HG03575 (cell line): ENCODE measurements at regions not wholly inside any gene's neighbourhood (a gene's known extent, or its start where the extent isn't known, plus 50 kb on each side); places are given as distances from the start of the nearest gene placed in this dataset.
"Not testable (repeated sequence)": the region's sequence is repeated elsewhere in the genome, so short reads cannot be mapped to it uniquely, and the experiment has no call there.

ENCODE experiments used
- ATAC-seq: cut with Tn5 transposase; IDR thresholded peaks from one replicate; pipeline ENCODE4 v1.9.1; 2021; ENCODE audit not compliant: unreplicated experiment, insufficient number of reproducible peaks, low FRiP score; ENCODE audit errors: extremely low read depth

DNA sequence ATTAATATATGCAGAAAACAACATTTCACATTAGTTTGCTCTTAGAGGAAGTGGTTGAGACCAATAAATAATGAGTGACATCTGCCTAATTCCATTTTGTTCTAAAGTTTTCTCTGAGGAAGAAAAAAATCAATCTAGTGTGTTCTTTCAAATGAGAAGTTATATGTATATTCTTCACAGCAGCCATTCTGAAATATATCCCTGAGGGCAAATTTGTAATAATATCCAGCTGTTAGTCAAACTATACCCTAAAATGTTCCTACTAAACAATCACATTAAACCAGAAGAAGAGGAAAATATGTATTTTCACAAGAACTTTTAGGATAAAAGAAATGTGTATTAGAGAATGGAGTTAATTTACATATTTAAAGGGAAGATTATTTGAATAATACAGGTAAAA, 375.1 kb upstream of the CDH19 start:
- no peak for ATAC-seq

DNA sequence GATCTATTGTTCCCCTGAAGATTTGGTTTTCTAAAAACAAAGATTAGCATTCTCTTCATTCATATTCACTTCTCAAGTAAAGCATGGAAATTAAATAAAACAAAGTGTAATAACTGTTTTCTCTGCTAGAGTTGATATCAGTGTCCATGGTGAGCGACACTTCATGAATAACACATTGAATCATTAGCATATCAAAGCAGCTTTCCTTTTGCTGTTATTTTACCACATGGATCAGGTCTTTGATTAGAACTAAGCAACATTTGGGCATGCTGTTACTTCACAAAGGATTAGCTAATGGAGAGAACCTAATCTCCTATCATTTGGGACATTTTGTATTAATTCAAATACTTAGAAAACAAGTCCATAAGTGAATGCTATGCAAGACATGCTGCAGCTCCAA, 368.8 kb upstream of the CDH19 start:
- ATAC-seq = no peak

DNA sequence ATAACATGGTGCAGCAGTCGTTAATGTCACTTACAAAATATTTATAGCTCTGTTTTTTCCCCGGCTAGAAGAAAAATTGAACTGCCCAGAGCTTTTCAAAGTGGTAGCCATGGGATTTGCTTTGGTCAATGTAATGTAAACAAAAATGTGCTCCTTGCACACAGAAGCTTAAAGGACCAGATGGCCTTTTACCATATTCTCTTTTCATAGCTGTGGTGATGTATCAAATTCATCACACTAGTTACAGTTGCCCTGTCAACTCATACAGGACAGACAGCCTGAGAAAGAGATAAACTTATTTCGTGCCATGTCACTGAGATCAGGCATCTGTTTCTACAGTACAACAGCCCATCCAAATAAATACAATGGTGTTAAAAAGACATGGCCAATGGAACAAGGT, 368.1 kb upstream of the CDH19 start:
- ATAC-seq = no peak

DNA sequence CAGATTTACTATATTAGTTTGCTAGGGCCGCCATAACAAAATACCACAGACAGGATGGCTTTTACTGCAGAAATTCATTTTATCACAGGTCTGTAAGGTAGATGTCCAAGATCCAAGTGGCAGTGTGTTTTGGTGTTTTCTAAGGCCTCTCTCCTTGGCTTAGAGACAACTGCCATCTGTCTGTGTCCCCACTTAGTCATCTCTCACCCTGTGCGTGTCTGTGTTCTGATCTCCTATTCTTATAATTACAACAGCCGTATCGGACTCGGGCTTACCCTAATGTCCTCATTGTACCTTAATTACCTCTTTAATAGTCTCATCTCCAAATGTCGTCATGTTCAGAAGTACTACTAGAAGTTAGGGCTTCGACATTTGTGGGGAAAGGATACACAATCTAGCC, 362.3 kb upstream of the CDH19 start:
- ATAC-seq = no peak

DNA sequence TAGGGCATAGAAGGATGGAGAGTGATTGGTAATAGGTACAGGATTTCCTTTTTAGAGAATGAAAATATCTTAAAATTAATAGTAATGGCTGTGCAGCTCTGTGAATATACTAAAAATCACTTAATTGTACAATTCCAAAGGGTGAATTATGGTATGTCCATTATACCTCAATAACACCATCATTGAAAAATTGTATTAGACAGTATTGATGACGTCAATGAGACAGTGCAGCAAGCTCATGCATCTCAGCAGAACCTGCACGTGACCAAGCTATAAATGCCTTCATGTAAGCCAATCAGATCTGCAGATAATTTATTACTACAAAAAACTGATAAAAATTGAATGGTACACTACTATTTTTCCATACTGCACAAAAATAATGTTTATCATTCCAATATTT, 354.4 kb upstream of the CDH19 start:
- ATAC-seq = no peak

DNA sequence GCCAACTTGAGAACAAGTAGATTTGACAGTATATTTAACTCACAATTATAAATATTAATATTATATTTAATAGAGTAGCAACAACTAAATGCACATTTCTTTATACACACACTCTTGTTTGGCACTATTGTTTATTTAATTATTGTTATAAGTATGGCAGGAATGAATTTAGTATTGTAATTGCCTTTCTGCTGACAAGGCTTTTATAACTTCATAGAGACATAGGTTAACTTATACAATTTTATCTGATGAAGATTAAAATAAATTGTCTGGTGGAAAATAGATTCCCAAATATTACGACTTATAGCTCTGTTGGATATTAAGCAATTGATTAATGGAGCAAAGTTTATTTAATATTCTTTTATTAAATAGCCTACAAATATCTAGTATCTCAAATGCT, 347.9 kb upstream of the CDH19 start:
- no peak for ATAC-seq

DNA sequence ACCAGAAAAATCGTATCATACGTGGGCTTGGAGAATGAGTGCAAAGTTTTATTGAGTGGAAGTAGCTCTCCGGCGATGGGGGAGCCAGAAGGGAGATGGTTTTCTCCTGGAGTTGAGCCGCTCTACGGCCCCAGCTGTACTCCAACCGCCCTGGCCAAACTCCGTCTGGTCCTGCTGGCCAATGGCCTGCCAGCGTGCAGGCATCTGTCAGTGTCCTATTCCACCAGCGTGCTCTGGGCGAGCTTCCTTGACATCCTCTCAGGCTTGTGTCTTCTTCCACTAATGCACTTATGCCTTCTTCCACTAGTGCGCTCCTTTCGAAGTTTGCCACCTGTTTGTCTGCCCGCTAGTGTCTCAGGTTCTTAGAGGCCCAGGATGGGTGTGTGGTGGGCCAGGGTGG, 345.5 kb upstream of the CDH19 start:
- no peak for ATAC-seq

DNA sequence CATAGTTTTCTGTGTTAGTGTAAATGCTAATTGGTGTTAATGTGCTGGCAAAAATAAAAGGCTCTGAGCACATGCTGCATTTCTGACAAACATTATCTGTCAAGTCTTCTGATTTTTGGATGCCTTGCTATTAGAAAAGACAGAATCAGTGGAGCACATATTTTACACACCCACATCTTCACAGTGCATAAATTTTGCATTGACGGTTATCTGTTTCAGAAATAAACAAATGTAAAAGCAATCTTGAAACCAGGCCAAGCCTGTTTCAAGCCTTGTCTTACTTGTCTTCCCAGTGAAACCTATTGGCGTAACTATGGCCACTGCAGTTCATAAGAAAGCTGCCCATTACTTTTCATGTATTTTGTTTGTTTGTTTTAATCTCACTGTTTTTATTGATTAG, 333.7 kb upstream of the CDH19 start:
- ATAC-seq = no peak

DNA sequence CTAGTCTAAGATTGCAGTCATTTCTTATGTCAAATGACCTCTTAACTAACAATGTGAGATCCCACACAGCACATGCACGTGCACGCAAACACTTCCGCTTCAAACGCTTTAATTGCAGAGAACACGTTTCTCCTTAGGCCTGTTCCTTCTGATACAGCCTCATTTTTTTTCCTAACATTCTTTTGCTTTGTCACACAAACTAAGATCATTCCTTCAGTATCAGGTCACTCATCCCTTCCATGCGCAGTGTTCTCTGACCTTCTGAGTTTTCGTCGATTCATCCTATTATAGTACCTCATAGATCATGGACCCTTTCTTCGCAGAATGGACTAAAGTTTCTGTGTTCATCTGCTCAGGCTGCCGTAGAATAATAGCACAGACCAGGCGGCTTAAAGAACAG, 327.1 kb upstream of the CDH19 start:
- no peak for ATAC-seq

DNA sequence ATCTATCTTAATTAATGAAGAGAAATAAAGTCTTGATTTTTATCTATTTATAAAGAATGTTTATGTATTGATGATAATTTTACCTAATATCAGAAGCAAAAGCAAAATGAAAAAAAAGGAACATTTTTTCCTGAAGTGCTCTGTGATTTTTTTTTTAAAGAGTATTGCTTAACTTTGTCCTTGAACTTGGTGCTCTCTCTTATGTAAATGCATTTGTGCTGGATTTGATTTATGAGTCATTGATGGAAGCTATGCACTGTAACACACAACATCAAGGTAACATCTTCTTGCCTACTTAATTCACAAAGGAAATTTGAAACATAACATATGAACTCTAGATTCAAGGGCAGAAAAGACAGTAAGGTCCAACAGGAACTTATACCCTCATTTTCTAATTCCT, 312.9 kb upstream of the CDH19 start:
- no peak for ATAC-seq

DNA sequence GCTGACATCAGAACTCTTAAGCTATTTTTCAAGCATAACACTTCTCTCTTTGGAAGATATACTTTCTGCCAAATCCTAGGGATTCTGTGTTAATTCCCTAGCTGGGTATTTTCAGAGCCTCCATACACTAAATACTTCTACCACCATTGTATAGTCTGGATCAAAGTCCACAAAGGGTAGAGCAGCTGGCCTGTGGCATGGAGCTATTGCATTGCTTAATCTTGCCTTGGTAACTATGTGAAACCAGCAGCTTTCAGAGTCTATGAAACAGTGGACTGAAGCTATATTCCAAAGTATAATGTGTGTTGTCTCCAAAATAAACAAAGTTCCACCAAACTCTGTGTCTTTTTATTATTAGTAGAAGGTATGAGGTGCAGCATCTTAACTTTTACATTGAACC, 296.9 kb upstream of the CDH19 start:
- ATAC-seq = no peak

DNA sequence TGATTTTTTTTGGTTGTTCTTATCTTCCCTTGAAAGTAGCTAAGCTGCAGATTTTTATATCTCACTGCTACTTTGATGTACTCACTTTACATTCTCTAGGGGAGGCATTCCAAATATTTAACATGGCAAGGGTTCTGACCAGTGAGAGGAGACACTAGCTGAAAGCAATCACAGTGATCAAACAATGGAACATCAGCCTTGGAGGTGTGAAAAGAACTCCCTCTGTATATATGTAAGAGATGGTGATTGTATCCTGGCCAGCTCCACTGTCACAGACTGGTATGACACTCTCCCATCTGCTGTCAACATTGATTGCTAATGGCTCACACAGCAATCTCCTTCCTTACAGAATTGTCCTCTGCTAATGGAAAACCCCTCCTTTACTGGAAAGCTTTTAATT, 291.7 kb upstream of the CDH19 start:
- ATAC-seq = no peak

DNA sequence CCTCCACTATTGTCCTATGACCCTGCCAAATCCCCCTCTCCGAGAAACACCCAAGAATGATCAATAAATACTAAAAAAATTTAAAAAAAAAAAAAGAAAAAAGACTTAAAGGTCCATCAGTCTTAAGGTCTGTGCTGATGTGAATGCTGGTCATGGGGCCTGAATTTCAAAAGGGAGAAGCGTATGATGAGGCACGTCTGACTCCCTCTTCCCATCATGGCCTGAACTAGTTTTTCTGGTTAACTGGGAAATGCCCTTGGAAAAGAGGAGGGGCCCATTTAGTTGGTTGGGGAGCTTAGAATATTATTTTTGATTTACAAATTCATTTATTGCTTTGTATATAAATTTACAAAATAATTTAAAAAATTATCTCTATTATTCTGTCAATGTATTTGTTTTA, 291.0 kb upstream of the CDH19 start:
- ATAC-seq = no peak

DNA sequence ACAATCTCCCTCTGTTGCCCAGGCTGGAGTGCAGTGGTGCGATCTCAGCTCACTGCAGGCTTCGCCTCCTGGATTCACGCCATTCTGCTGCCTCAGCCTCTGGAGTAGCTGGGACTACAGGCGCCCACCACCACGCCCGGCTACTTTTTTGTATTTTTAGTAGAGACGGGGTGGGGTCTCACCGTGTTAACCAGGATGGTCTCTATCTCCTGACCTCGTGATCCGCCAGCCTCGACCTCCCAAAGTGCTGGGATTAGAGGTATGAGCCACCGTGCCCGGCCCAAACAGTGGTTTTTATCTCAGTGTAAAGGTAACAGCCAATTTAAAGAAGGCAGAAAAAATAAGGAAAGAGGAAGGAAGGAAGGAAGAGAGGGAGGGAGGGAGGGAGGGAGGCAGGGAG, 288.5 kb upstream of the CDH19 start:
- ATAC-seq = not testable (repeated sequence)

DNA sequence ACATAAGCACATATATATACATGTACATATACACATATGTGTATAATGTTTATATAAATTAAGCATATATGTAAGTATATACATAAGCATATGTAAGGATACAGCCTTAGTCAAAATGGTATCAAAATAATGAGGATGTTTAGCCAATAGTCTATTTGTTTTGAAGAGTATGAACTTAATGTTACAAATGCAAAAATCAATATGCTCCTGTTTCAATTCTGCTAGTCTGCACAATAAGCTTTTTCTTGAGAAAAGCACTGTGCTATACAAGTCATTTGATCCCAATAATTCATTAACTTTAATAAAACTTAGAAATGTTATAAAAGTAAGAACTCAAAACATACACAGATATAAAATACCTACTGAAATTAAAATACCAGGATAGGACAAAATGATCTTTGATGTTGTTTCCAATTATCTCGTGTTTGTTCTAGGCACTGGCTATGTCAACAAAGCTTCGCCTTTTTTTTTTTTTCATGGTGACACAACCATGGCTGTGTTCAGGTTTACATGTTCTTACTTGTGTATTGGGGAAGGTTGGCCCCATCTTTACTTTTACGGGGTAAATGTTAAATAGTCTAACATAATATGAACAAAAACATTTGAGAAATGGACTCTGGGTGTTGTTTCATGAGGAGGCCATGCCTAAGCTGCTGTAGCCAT, 271.1 kb upstream of the CDH19 start:
- no peak for ATAC-seq

DNA sequence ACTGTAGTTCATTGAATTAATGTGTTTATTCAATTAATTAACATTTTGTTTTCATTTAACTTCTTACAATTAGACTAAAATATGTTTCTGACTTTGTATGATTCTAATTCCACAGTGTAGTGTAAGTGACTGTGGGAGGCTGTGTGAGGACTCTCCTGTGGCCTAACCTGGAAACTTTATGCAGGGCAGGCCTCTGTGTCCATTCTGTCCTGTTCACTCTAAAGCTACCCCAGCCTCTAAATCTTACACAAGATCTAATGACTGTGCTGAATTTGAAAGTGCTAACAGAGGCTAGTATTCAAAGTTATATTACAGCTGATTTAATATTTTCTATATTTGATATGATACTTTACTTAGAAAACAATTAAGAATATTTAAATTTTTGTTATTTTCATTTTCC, 270.5 kb upstream of the CDH19 start:
- no peak for ATAC-seq

DNA sequence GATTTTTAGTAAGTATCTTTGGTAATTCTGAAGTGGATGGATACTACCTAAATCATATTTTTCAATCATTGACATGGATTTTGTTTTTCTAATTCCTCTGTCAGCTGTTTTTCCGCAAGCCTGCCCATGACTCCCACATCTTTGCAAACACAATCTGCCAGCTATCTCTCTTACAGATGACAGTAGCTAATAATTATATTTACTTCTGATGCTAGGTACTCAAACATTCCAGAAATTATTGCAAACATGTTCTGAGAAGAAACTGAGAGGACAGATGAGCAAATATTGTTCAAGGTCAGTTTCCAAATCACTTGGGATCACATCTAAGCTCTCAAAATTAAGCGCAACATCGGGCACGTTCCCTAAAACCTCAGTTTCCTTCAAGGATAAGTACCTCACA, 270.0 kb upstream of the CDH19 start:
- no peak for ATAC-seq

DNA sequence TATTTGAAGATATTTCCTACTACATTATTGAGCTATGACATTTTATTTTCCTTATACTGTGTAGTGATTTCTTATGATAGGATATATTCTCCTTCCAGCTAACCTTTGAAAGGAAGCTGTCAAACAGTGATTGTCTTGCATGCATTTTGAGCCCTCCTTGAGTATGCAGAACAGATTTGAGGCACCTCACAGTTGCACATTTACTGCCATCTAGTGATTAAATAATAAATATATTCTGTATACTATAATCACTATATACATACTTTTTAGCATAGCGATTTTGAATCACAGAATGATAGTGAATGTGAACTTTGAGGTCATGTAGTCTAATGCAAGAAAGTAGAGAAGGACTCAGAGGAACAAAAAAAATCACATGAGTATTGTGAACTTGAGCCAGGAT, 268.4 kb upstream of the CDH19 start:
- ATAC-seq = no peak

DNA sequence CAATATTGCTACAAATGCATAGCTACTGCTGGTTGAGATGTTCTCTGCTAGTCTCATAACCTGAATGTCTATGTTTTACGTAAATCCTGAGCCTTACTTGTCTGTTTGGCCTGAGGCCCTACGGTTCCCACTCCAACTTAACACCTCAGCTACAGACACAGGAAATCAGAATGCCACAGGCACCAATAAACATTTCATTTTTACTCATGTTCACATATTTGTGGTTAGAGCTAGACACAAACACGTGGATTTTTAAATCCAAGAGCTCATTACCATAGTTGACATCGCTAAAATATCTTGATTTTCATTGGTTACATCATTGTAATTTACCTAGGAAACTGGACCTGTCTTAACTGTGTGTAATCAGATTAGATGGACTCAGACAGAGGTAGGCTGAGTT, 263.8 kb upstream of the CDH19 start:
- ATAC-seq = no peak

DNA sequence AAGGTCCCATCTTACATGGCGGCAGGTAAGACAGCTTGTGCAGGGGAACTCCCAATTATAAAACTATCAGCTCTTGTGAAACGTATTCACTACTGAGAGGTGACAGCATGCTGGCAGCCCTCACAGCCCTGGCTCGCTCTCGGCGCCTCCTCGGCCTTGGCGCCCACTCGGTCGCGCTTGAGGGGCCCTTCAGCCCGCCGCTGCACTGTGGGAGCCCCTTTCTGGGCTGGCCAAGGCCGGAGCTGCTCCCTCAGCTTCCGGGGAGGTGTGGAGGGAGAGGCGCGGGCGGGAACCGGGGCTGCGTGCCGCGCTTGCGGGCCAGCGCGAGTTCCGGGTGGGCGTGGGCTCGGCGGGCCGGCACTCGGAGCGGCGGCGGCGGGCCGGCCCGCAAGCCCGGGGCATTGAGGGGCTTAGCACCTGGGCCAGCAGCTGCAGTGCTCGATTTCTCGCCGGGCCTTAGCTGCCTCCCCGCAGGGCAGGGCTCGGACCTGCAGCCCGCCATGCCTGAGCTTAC, 262.6 kb upstream of the CDH19 start:
- not testable (repeated sequence) for ATAC-seq

DNA sequence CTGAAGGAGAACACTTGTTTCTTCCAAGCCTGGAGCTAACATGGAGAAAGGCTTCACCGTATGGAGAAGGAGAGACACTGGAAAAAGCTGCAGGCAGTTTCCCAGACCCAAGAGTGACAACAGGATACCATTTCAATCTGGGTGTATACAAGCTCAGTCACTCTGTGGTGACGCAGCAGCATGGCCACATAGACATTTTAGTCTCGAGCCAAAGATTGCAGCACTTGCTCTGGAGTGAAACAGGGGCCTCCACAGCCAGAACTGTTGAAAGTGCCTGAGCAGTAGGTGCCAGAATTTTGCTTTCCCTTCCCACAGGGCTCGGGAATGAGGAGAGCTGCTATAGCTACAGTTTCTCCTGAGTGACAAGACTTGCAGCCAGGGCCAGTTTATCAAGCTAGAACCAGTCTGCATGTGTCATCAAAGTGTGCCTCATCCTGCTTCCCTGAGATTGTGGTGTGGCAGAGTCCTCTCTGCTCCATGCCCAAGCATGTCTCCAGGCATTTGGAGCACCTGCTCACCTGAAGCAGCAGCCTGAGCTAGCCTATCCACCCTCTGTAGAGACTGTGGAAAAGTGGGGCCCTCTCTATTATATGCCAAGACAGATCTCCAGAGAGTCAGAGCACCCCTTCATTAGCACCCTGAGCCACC, 234.6 kb upstream of the CDH19 start:
- no peak for ATAC-seq
